ENCODE measurements at regions not wholly inside any gene's neighbourhood (a gene's known extent, or its start where the extent isn't known, plus 50 kb on each side); places are given as distances from the start of the nearest gene placed in this dataset.
A peak's percentile ranks its signal among the peaks of the same experiment; 100 is the strongest.
"Not testable (repeated sequence)": the region's sequence is repeated elsewhere in the genome, so short reads cannot be mapped to it uniquely, and the experiment has no call there.

GRCh38 chr16:25556289-25556967, 135.3 kb upstream of the HS3ST4 start:
- DNase-seq (ENCODE audit: low read depth in 1 of 2, low spot score in 2 of 2); H3K4me3 ChIP-seq (ENCODE audit: extremely low read depth in 1 of 4, insufficient read depth in 2 of 4, low read depth in 3 of 4, low read length in 4 of 4); H2BK120ac ChIP-seq (replicated peaks; ENCODE audit: low read depth, low read length); H3K27me3 ChIP-seq (replicated peaks in 1 of 4; ENCODE audit: control insufficient read depth in 3 of 4, extremely low read depth in 1 of 4, insufficient read depth in 3 of 4, low read length in 3 of 4); H4K8ac ChIP-seq (ENCODE audit: extremely low read depth, insufficient read depth, low read length); H3K36me3 ChIP-seq (ENCODE audit: control insufficient read depth in 2 of 4, insufficient read depth in 4 of 4, low read length in 3 of 4); H3K23ac ChIP-seq (ENCODE audit: insufficient read length); H3K27ac ChIP-seq (ENCODE audit: low read depth, low read length); H2BK20ac ChIP-seq (ENCODE audit: low read length); H3K9me3 ChIP-seq (ENCODE audit: insufficient read depth in 2 of 2, low read depth in 1 of 2, low read length in 1 of 2); H4K5ac ChIP-seq (ENCODE audit: insufficient read length, low read depth, low read length); POLR2A ChIA-PET (ENCODE audit: partially characterized antibody); H3K79me1 ChIP-seq (ENCODE audit: low read depth, low read length); H3K18ac ChIP-seq (ENCODE audit: extremely low read depth, low read length); H2BK5ac ChIP-seq (ENCODE audit: low read depth, low read length); H2BK12ac ChIP-seq (ENCODE audit: low read depth, low read length); H2AFZ ChIP-seq (ENCODE audit: low read length); H2BK15ac ChIP-seq (ENCODE audit: low read length); H3K23me2 ChIP-seq (ENCODE audit: low read depth, low read length); CTCF ChIA-PET (ENCODE audit: partially characterized antibody); H3K14ac ChIP-seq (ENCODE audit: insufficient read length); H4K91ac ChIP-seq (replicated peaks; ENCODE audit: insufficient read length, low read length); H3K9ac ChIP-seq (replicated peaks in 1 of 4; ENCODE audit: extremely low read depth in 1 of 4, low read depth in 3 of 4, low read length in 3 of 4); H3K56ac ChIP-seq (replicated peaks; ENCODE audit: insufficient read length, low read depth, low read length); H2AK5ac ChIP-seq (ENCODE audit: low read depth, low read length); FAIRE-seq; H3K4ac ChIP-seq (replicated peaks; ENCODE audit: insufficient read length, low read depth, low read length); H3K4me1 ChIP-seq (replicated peaks in 1 of 4; ENCODE audit: control insufficient read depth in 3 of 4, insufficient read depth in 4 of 4, low read length in 3 of 4); H3K79me2 ChIP-seq (ENCODE audit: control insufficient read depth in 1 of 2, insufficient read depth in 2 of 2, low read length in 2 of 2); H4K20me1 ChIP-seq (replicated peaks in 1 of 2; ENCODE audit: control insufficient read depth in 1 of 2, insufficient read depth in 2 of 2, low read length in 2 of 2): not testable (repeated sequence)
- H3K4me2 ChIP-seq (ENCODE audit: insufficient read depth in 1 of 2, low read depth in 2 of 2, low read length in 2 of 2): peak overlapping the region in 1 of 2 experiments; percentile 21; a peak in 1 of 4 replicates
- WGBS, 2 experiments (ENCODE audit: extremely low coverage in 1 of 2, insufficient coverage in 1 of 2, insufficient read length in 1 of 2, insufficient replicate concordance in 2 of 2, low coverage in 1 of 2, low lambda C conversion rate in 2 of 2, missing lambda C conversion rate in 1 of 2): 82% methylated on average over 15 of the region's 15 CpGs; no CpG with 5 or more reads in 1 of the 2 experiments
- peak; percentile 57; the same call in 1 of the 2 replicates for TF ChIP-seq YY1 (IDR thresholded peaks at IDR 0.05; ENCODE audit: low read depth, low read length)
- 0 out of 2 replicates have a peak, but pooled peaks have one; percentile 5 for TF ChIP-seq E2F6 (IDR thresholded peaks at IDR 0.05)

Measured in H1 (cell line).